Keratinocyte (primary cell): ENCODE measurements at regions not wholly inside any gene's neighbourhood (a gene's known extent, or its start where the extent isn't known, plus 50 kb on each side); places are given as distances from the start of the nearest gene placed in this dataset.

Experiments
- DNase-seq: peaks from one replicate; pipeline ENCODE4 v3.0.0-alpha.2; 2011; ENCODE audit warnings: low read depth, missing footprints, low spot score
- FAIRE-seq: peaks from 2 replicates; lab custom pipeline; 2011; peaks lifted over from hg19 to GRCh38; lab: Jason Lieb, UNC
- H2AFZ ChIP-seq: 2 replicates; pipeline ENCODE4 v1.6.0; 2012; ENCODE audit warnings: low read length, control low read depth, inconsistent platforms; ENCODE audit not compliant: control insufficient read depth
- H3K27ac ChIP-seq: 2 replicates; pipeline ENCODE4 v1.5.1; 2011; ENCODE audit warnings: low read length; ENCODE audit not compliant: control insufficient read depth, insufficient read depth
- H3K27me3 ChIP-seq: 3 replicates; pipeline ENCODE4 v1.6.0; 2011; ENCODE audit warnings: low read length; ENCODE audit not compliant: control insufficient read depth, insufficient read depth; ENCODE audit errors: extremely low read depth
- H3K36me3 ChIP-seq, 2 experiments: 2 replicates in 1 of 2; 3 replicates in 1 of 2; pipeline ENCODE4 v1.5.1; 2011; ENCODE audit warnings: low read length in 2 of 2, mild to moderate bottlenecking in 1 of 2; ENCODE audit not compliant: control insufficient read depth in 2 of 2, insufficient read depth in 2 of 2; ENCODE audit errors: extremely low read depth in 1 of 2
- H3K4me1 ChIP-seq: 3 replicates; pipeline ENCODE4 v1.5.1; 2011; ENCODE audit warnings: low read length; ENCODE audit not compliant: control insufficient read depth, insufficient read depth; ENCODE audit errors: extremely low read depth
- H3K4me2 ChIP-seq: 3 replicates; pipeline ENCODE4 v1.6.0; 2011; ENCODE audit warnings: low read depth, low read length; ENCODE audit not compliant: control insufficient read depth, insufficient read depth; ENCODE audit errors: extremely low read depth
- H3K4me3 ChIP-seq, 3 experiments: fragments of 200-600 bp in 1 of 3; sonication (generic) in 1 of 3; 2 replicates in 2 of 3; 3 replicates in 1 of 3; pipeline ENCODE4 v1.5.1; 2011 to 2016; ENCODE audit warnings: low read length in 3 of 3, mild to moderate bottlenecking in 3 of 3, control low read depth in 2 of 3, inconsistent platforms in 1 of 3, low read depth in 1 of 3, mixed read lengths in 1 of 3, mixed run types in 1 of 3, moderate library complexity in 1 of 3; ENCODE audit not compliant: control insufficient read depth in 2 of 3, insufficient read depth in 2 of 3; ENCODE audit errors: extremely low read depth in 1 of 3
- H3K79me2 ChIP-seq: 2 replicates; pipeline ENCODE4 v1.6.0; 2012; ENCODE audit warnings: low read length; ENCODE audit not compliant: control insufficient read depth, insufficient read depth
- H3K9ac ChIP-seq: 3 replicates; pipeline ENCODE4 v1.6.0; 2011; ENCODE audit warnings: low read length; ENCODE audit not compliant: control insufficient read depth, insufficient read depth; ENCODE audit errors: extremely low read depth
- H3K9me1 ChIP-seq: 3 replicates; pipeline ENCODE4 v1.6.0; 2011; ENCODE audit warnings: low read length; ENCODE audit not compliant: control insufficient read depth, insufficient read depth; ENCODE audit errors: extremely low read depth
- H3K9me3 ChIP-seq: 2 replicates; pipeline ENCODE4 v1.5.1; 2012; ENCODE audit warnings: low read depth, low read length; ENCODE audit not compliant: control insufficient read depth
- H4K20me1 ChIP-seq: 3 replicates; pipeline ENCODE4 v1.6.0; 2011; ENCODE audit warnings: low read length; ENCODE audit not compliant: control insufficient read depth, insufficient read depth; ENCODE audit errors: extremely low read depth
- CTCF ChIP-seq, 3 experiments: IDR thresholded peaks in 1 of 3; conservative IDR thresholded peaks in 1 of 3; optimal IDR thresholded peaks in 1 of 3; 2 replicates in 2 of 3; 3 replicates in 1 of 3; pipeline versions ENCODE3 to v1.5.1; 2011; ENCODE audit warnings: low read length in 3 of 3, mild to moderate bottlenecking in 3 of 3, moderate library complexity in 2 of 3, control low read depth in 1 of 3, inconsistent platforms in 1 of 3; ENCODE audit not compliant: insufficient read depth in 2 of 3; ENCODE audit errors: extremely low read depth in 1 of 3
- EZH2 ChIP-seq: IDR thresholded peaks from one replicate; pipeline ENCODE4 v1.6.1; 2012; ENCODE audit warnings: inconsistent platforms, mild to moderate bottlenecking, low read length, moderate library complexity
- dilution Hi-C: fragments of 300-500 bp; cut with MboI; formaldehyde crosslinking; loops from one replicate; pipeline ENCODE4 v1.7.0; 2020; ENCODE audit warnings: low sequenced_read_pairs; ENCODE audit not compliant: extremely low pct_ligation_motif_present

GRCh38 chr1:201740086-201740541 is 88.8 kb upstream of the IPO9 start:
- DNase-seq (no peak), FAIRE-seq (no peak)
- Histone ChIP-seq H3K27ac (peak overlapping the region; percentile 45), H3K4me3 (peak overlapping the region; percentile 83 to 90 (median 84)), H3K79me2 (peaks cover 61% of the 10 kb centered on the region), H3K4me1 (peaks cover 49% of the 10 kb centered on the region), H4K20me1 (no peaks in the 10 kb centered on the region), H3K9ac (peak overlapping the region; percentile 82), H3K4me2 (peak overlapping the region; percentile 95), H3K27me3 (no peaks in the 10 kb centered on the region), H3K36me3 (peaks cover 3 to 25% of the 10 kb centered on the region in 2 experiments), H2AFZ (peak overlapping the region; percentile 60), H3K9me1 (peaks cover 2% of the 10 kb centered on the region), H3K9me3 (no peaks in the 10 kb centered on the region)
- dilution Hi-C loops = no loop called here
- TF ChIP-seq EZH2 (no peak), CTCF (optimal IDR thresholded peaks at IDR 0.05 in 1 of 3, IDR thresholded peaks at IDR 0.05 in 1 of 3, conservative IDR thresholded peaks at IDR 0.05 in 1 of 3; ENCODE audit: extremely low read depth in 1 of 3, insufficient read depth in 2 of 3, low read length in 3 of 3) (no peak)

- dilution Hi-C loops = no loop called here
- Histone ChIP-seq H3K36me3 (peaks cover 3 to 25% of the 10 kb centered on the region in 2 experiments), H3K27ac (peak overlapping the region; percentile 45), H3K9me3 (no peaks in the 10 kb centered on the region), H3K4me2 (peak overlapping the region; percentile 95), H3K9ac (peak overlapping the region; percentile 82), H3K79me2 (peaks cover 67% of the 10 kb centered on the region), H3K4me3 (peak overlapping the region; percentile 83 to 90 (median 84)), H3K27me3 (no peaks in the 10 kb centered on the region), H2AFZ (no peak overlapping the region), H4K20me1 (no peaks in the 10 kb centered on the region), H3K9me1 (peaks cover 2% of the 10 kb centered on the region), H3K4me1 (peaks cover 49% of the 10 kb centered on the region)
- no peak for TF ChIP-seq CTCF (optimal IDR thresholded peaks at IDR 0.05 in 1 of 3, IDR thresholded peaks at IDR 0.05 in 1 of 3, conservative IDR thresholded peaks at IDR 0.05 in 1 of 3; ENCODE audit: extremely low read depth in 1 of 3, insufficient read depth in 2 of 3, low read length in 3 of 3)
- FAIRE-seq (no peak), DNase-seq (no peak)
Observed at GRCh38 chr1:201740670-201741111, 88.3 kb upstream of the IPO9 start.
